ENCODE measurements at regions not wholly inside any gene's neighbourhood (a gene's known extent, or its start where the extent isn't known, plus 50 kb on each side); places are given as distances from the start of the nearest gene placed in this dataset.

- no peak for DNase-seq (ENCODE audit: low read depth in 2 of 2)
- TF ChIP-seq CTCF (IDR thresholded peaks at IDR 0.05; ENCODE audit: low read depth, low read length) = no peak
- no peak overlapping the region for H3K4me3 ChIP-seq (replicated peaks in 1 of 2; ENCODE audit: low read depth in 2 of 2, low read length in 2 of 2)
Measured at GRCh38 chr10:63986536-63986935, 465.3 kb downstream of the REEP3 start.

GRCh38 chr10:63987212-63987611, 466.0 kb downstream of the REEP3 start:
- DNase-seq (ENCODE audit: low read depth in 2 of 2) = no peak
- peak; percentile 1 for TF ChIP-seq CTCF (IDR thresholded peaks at IDR 0.05; ENCODE audit: low read depth, low read length)
- H3K4me3 ChIP-seq (replicated peaks in 1 of 2; ENCODE audit: low read depth in 2 of 2, low read length in 2 of 2) = no peak overlapping the region

GRCh38 chr10:63994371-63994770, 473.2 kb downstream of the REEP3 start:
- no peak for DNase-seq (ENCODE audit: low read depth in 2 of 2)
- no peak for TF ChIP-seq CTCF (IDR thresholded peaks at IDR 0.05; ENCODE audit: low read depth, low read length)
- no peak overlapping the region for H3K4me3 ChIP-seq (replicated peaks in 1 of 2; ENCODE audit: low read depth in 2 of 2, low read length in 2 of 2)

- TF ChIP-seq CTCF (IDR thresholded peaks at IDR 0.05; ENCODE audit: low read depth, low read length) = no peak
- no peak overlapping the region for H3K4me3 ChIP-seq (replicated peaks in 1 of 2; ENCODE audit: low read depth in 2 of 2, low read length in 2 of 2)
- no peak for DNase-seq (ENCODE audit: low read depth in 2 of 2)
Measured at GRCh38 chr10:64007157-64007556, 486.0 kb downstream of the REEP3 start.

GRCh38 chr10:64010711-64011110, 489.5 kb downstream of the REEP3 start:
- TF ChIP-seq CTCF (IDR thresholded peaks at IDR 0.05; ENCODE audit: low read depth, low read length) = no peak
- H3K4me3 ChIP-seq (replicated peaks in 1 of 2; ENCODE audit: low read depth in 2 of 2, low read length in 2 of 2) = no peak overlapping the region
- no peak for DNase-seq (ENCODE audit: low read depth in 2 of 2)

GRCh38 chr10:64011912-64012714, 490.9 kb downstream of the REEP3 start:
- H3K4me3 ChIP-seq (replicated peaks in 1 of 2; ENCODE audit: low read depth in 2 of 2, low read length in 2 of 2) = no peak overlapping the region
- DNase-seq (ENCODE audit: low read depth in 2 of 2) = no peak
- TF ChIP-seq CTCF (IDR thresholded peaks at IDR 0.05; ENCODE audit: low read depth, low read length) = no peak

- no peak for DNase-seq (ENCODE audit: low read depth in 2 of 2)
- no peak overlapping the region for H3K4me3 ChIP-seq (replicated peaks in 1 of 2; ENCODE audit: low read depth in 2 of 2, low read length in 2 of 2)
- no peak for TF ChIP-seq CTCF (IDR thresholded peaks at IDR 0.05; ENCODE audit: low read depth, low read length)
Measured at GRCh38 chr10:64014281-64014680, 493.1 kb downstream of the REEP3 start.
